Activated CD8-positive, alpha-beta memory T cell treated with anti-CD3 and anti-CD28 coated beads for 4 hours (primary cell): ENCODE measurements at regions not wholly inside any gene's neighbourhood (a gene's known extent, or its start where the extent isn't known, plus 50 kb on each side); places are given as distances from the start of the nearest gene placed in this dataset.
"Not testable (repeated sequence)": the region's sequence is repeated elsewhere in the genome, so short reads cannot be mapped to it uniquely, and the experiment has no call there.

Experiments used
- DNase-seq, 2 donors: peaks; one replicate each; pipeline ENCODE4 v3.0.0-alpha.2; 2020; ENCODE audit warnings: low read depth in 2 of 2

- DNase-seq = no peak
Measured at GRCh38 chr10:63920926-63921325, 399.7 kb downstream of the REEP3 start.

DNA sequence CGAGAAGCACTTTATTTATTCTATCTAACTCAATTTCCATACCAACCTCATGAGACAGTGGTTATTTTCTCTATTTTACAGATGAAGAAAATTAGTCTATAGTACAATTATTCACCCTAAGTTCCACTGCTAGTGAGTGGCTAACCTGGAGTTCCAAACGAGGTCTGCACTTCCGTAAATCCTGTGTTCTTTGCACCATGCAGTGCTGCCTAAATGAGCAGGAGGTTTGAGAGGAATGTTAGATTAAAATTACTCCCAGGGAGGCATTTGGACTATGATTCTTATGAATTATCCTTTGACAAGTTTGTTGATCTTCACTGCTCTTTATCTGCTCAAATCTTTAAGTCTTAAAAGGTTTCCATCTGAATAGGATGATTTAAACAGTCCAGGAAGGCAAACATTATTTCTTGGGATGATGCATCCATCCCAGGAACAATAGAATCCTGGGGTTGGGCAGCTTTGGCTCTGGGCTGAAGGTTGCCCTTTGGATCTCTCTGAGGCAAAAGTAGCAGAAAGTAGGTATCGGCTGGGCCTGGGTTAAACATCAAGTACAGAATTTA is 400.8 kb downstream of the REEP3 start:
- no peak for DNase-seq

DNA sequence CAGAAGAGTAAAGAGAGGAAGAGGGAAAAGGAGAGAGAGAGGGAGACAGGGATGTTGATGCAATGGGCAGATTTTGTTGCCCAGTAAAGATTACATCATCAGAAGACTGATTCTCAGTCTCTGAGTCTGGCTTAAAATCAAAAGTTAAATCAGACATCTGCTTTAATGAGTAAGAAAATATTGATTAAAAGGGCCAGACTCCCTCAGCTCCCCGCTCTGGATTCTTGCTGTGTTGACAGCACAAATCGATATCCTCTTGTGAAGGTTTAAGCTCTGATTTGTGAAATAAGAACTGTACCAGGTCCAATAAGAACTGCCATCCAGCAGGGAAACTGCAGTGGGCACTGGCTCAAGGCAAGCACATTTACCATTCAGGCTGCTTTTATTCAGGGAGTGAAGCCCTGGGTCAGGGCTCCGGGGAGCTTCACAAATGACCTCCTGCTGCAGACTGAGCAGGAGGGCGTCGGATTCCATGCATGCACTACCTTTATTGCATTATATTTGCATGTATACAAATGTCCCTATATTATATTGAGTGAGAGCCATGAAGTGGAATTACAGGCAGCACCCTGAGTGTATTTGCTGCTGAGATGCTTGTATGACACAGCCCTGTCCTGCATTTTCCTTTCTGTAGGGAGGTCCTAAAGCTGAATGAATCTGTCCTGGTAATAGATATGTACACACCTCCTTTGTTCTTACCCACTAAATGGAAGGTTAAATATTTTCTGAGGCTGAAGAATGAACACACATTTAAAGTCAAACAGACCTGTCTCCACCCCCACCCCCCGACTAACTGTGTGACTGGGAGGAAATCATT is 401.5 kb downstream of the REEP3 start:
- no peak for DNase-seq

DNA sequence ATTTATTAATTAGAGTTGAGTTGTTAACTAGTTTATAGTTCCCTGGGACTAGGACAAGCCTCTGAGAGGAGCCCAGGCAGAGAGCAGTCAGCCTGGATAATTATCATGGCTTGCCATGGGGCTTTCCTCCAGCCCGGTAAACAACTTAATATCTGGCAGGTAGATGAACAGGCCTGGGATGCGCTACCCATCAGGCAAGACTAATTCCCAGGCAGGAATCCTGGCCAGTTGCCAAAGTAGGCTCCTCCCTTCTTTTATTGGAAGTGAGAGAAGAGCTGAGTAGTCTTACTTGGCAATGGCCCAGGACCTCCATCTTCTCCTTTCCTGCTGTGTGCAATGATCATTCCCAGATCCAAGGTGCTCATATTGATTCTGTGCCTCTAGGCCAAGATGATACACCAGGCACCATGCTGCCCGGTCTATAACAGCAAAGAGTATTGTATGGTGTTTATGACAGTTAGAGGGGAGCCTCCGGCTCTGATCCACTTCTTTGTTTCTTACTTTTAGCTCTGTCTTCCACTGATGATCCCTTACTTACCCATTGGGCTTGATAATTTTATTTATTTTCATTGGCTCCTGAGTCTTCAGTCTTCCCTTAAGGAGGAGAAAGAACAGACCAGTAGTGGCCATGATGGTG is 408.7 kb downstream of the REEP3 start:
- DNase-seq = no peak

DNA sequence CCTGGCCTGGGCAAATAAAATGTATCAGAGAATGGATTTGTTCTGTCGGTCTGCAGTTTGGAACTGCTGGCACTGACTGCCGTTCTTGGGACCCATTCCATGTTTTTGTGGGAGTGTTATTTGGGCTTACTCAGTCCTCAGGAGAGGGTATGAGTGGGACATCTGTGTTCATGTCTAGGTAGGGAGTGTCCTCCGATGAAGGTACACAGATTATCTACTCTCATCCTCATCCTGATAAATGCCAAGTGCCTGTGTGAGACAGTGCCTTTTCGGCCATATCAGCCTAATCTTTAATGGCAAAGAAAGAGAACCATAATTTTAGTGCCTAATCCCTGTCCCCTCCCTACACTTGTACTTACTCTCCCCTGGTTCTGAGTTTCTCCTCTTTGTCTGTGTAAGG is 409.4 kb downstream of the REEP3 start:
- no peak for DNase-seq

DNA sequence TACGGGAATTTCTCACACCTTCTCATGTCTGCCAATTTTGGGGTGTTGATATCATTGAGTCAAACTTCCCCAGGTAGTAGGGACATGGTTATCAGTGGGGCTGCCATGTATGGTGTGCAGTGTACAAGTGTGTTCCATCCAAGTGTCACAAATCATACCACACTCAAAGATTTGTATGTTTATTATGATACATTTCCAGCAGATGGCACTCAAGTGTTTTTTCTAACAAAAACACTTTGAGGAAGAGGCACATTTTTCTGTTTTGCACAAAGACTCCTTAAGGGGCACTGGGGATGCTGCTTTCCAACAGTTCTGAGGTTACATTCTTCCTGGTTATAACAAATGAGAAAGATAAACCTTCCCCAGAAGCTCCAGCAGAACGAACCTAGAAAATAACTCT is 414.5 kb downstream of the REEP3 start:
- no peak for DNase-seq

DNA sequence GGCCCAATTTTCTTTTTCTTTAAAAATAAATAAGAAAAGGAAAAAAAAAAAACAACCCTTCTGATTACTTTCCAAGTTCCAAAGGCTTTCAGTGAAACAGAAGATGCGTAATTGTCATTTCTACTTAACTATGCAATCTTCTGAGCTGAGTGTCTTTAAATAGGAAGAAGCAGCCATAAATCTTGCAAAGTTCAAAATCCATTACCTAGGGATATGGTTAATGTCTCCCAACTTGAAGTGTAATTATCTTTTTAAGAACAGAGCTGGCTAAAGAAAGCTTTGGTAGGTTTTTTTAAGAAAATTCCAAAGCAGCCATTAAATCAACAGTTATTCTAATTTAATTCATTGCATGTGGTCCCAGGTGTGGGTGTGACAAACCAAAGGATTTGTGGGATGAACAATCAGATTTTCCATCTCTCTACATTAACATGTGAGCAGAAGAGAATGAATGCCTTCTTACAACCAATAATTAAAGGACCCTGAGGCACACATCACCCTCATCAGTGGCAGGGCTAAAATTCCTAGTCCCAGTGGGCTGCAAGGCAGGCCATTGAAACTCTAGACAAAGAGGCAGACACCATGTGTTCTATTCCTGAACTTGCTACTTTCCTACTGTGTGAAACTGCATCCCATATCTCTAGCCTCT is 419.2 kb downstream of the REEP3 start:
- no peak for DNase-seq

- DNase-seq = no peak
Measured at GRCh38 chr10:63964406-63964805, 443.2 kb downstream of the REEP3 start.

DNA sequence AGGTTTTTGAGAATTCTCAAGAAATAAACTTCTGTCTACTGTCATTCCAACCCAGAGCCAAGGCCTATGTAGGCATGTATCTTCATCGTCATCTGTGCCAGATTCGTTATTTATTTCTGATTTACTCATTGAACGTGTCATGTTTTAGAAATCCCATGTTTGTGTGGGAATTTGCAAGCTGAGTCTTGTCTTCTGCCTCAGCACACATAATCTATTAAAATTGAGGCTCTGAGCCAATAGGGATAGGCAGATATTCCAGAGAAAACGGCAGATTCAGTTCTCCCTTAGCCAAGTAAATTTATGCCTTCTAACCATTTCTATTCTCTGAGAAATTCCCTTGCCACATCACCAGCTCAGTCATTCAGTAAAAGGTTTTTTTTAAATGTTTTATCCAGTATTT is 444.6 kb downstream of the REEP3 start:
- no peak for DNase-seq

DNA sequence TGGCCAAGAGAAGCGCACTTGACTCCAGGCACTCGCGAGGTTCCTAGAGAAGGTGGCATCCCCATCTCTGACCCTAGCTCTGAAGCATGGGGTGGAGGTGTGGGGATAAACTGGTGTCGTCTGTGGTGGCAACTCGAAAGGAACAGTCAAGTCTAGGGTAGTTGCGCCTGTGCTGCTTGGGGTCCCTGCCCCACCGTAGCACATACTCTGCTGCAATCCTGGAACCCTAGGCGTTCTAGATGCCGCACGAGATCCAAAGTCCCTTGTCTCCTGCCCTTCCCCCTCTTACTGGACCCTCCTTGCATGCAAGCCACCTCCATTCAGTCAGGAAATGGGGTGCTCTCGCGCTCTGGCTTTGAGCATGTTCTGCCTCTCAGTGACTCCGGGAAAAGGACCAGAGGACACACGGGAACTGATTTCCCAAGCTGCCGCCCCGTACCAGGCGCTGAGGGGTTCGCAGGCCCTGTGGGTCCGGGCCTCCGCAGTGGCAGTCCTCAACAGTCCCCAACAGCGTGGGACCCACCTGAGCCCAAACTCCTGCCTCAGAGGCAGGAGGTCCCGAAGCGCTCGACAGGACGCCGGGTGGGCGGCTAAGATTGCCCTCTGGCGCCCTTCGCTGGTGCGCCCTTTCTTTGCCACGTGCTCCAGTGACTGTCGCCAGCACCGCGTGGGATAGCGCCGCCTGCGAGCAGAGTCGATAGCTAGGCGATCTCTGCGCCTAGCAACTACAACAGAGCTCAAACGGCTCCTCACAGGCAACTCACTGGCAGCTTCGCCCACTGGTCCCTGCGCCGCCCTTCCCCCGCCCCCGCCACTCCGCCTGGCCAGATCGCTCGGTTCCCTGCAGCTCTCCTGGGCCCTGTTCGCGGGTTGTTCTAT is 452.0 kb downstream of the REEP3 start:
- no peak for DNase-seq

DNA sequence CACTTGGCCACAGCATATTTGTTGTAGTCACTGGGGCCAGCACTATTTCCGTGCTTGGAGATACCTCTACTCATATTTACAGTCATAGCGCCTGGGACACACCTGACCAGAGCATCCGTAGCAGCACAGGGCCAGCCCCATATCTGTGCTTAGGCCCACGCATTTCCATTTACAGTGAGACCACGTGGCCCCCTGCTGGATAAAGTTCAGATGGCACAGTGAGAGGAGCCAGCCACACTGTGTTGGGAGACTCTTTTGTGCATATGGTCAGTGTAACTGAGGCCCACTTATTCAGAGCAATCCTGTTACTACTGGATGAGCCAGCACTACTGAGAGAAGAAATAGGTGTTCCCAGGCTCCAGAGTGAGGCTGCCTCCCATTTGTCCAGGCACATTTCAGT is 455.3 kb downstream of the REEP3 start:
- DNase-seq = no peak

DNA sequence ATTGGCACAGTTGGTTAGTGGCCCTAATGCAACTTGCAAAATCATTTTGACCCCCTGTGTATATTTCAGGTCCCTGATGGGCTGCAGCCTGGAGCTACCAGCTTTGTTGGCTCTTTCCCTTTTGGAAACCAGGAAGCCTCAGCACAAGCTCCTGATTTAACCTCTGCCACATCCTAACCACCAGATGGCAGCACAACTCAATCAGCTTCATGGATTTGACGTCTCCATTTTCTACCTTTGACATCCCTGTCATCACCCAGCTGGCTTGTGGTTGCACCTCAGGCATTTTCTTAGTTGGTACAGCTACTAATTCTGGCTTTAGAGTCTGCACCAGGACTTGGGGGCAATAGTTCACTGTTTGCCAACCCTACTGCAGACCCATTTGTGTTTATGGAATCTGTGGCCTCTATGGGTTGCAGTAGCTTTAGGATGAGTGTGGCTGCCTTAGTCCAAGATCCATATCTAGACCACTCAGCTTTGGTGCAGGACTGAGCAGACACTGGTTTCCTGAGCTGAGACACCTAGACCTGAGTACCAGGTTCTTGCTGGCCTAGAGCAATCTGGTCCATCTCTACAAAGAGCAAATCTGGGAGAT is 456.2 kb downstream of the REEP3 start:
- no peak for DNase-seq

- DNase-seq = not testable (repeated sequence)
Measured at GRCh38 chr10:63980870-63981269, 459.7 kb downstream of the REEP3 start.

GRCh38 chr10:63984061-63984460 is 462.9 kb downstream of the REEP3 start:
- DNase-seq = not testable (repeated sequence)

DNA sequence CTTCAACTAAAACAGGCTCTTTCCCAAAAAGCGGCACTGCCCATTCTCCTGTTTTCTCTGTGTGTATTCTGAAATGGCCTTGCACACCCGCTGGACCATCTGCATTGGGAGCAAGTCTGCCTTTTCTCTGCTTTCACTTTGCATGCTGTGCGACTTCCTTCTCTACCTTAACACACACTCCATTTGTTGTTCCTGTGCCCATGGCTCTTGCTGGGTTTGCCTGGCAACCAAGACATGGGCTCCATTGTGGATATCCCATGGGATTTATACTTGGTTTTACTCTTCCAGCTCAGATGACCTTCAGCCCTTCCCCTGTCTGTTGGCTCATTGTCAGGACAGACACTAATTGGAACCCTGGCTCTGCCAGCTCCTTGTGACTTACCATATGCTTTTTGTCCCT is 465.3 kb downstream of the REEP3 start:
- no peak for DNase-seq

- DNase-seq = no peak
Measured at GRCh38 chr10:63987212-63987611, 466.0 kb downstream of the REEP3 start.

GRCh38 chr10:63994371-63994770 is 473.2 kb downstream of the REEP3 start:
- DNase-seq = no peak

- no peak for DNase-seq
Measured at GRCh38 chr10:64007157-64007556, 486.0 kb downstream of the REEP3 start.

GRCh38 chr10:64010711-64011110 is 489.5 kb downstream of the REEP3 start:
- no peak for DNase-seq

- DNase-seq = no peak
Measured at GRCh38 chr10:64011912-64012714, 490.9 kb downstream of the REEP3 start.
